Upper lobe of left lung (tissue), 4 donors: ENCODE measurements at regions not wholly inside any gene's neighbourhood (a gene's known extent, or its start where the extent isn't known, plus 50 kb on each side); places are given as distances from the start of the nearest gene placed in this dataset.

Experiments
- POLR2A ChIP-seq, 4 donors: fragments of 450-650 bp; IDR thresholded peaks; one replicate each; pipeline ENCODE4 v1.5.1; 2016 to 2017; ENCODE audit warnings: antibody characterized with exemption in 4 of 4, mild to moderate bottlenecking in 2 of 4
- POLR2AphosphoS5 ChIP-seq, 2 donors: sonication (generic); formaldehyde crosslinking; IDR thresholded peaks; one replicate each; pipeline ENCODE4 v1.5.1; 2017; ENCODE audit warnings: antibody characterized with exemption in 2 of 2
- TF ChIP-seq, protein P1 (sequence below), 6 experiments: fragments of 450-650 bp in 4 of 6; fragments of 200-600 bp in 2 of 6; sonication (generic) in 2 of 6; IDR thresholded peaks; one replicate each; pipeline ENCODE4 v1.5.1; 2016 to 2019; ENCODE audit warnings: antibody characterized with exemption in 6 of 6

DNA sequence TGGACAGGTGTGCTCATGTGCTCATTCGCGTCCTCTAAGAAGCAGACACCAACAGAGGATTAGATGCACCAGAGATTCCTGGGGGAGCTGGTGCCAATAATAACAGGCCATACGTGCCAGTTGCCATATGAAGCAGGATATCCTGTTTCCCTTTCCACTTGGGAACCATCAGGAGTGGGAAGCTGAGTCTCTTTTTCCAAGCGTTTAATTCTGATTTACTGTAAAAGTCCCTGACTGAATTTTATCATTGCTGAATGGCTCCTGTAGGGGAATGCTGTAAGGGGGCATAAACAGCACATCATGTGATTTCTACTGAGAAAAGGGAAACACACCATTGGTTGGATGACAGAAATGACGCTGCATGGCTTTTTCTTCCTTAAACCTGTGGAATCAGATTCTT, 113.3 kb downstream of the IRF8 start:
- TF ChIP-seq POLR2A (IDR thresholded peaks at IDR 0.05) = no peak
- TF ChIP-seq, protein P1, sequence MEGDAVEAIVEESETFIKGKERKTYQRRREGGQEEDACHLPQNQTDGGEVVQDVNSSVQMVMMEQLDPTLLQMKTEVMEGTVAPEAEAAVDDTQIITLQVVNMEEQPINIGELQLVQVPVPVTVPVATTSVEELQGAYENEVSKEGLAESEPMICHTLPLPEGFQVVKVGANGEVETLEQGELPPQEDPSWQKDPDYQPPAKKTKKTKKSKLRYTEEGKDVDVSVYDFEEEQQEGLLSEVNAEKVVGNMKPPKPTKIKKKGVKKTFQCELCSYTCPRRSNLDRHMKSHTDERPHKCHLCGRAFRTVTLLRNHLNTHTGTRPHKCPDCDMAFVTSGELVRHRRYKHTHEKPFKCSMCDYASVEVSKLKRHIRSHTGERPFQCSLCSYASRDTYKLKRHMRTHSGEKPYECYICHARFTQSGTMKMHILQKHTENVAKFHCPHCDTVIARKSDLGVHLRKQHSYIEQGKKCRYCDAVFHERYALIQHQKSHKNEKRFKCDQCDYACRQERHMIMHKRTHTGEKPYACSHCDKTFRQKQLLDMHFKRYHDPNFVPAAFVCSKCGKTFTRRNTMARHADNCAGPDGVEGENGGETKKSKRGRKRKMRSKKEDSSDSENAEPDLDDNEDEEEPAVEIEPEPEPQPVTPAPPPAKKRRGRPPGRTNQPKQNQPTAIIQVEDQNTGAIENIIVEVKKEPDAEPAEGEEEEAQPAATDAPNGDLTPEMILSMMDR (IDR thresholded peaks at IDR 0.05) = no peak
- TF ChIP-seq POLR2AphosphoS5 (IDR thresholded peaks at IDR 0.05) = no peak
